ENCODE measurements at regions not wholly inside any gene's neighbourhood (a gene's known extent, or its start where the extent isn't known, plus 50 kb on each side); places are given as distances from the start of the nearest gene placed in this dataset.

- Histone ChIP-seq H3K27me3 (ENCODE audit: insufficient read depth, low read length) (no peaks in the 10 kb centered on the region), H3K4me3 (replicated peaks in 1 of 2; ENCODE audit: low read depth in 1 of 2, low read length in 2 of 2) (no peak overlapping the region), H3K4me1 (ENCODE audit: control insufficient read depth in 1 of 2, insufficient read depth in 2 of 2, low read length in 2 of 2) (peaks cover 0 to 8% of the 10 kb centered on the region in 2 experiments; a peak in 1 of 4 replicates), H3K36me3 (ENCODE audit: control insufficient read depth in 1 of 2, insufficient read depth in 2 of 2, low read length in 2 of 2) (no peaks in the 10 kb centered on the region), H4K20me1 (ENCODE audit: insufficient read depth) (no peaks in the 10 kb centered on the region), H3K27ac (ENCODE audit: low read depth, low read length) (no peak overlapping the region), H3K9me3 (ENCODE audit: control insufficient read depth in 1 of 2, insufficient read depth in 1 of 2, low read depth in 1 of 2, low read length in 2 of 2) (peaks cover 0 to 10% of the 10 kb centered on the region in 2 experiments; a peak in 3 of 4 replicates), H3K4me2 (ENCODE audit: low read length) (no peak overlapping the region), H3K9me2 (ENCODE audit: insufficient read depth) (no peaks in the 10 kb centered on the region), H2AFZ (ENCODE audit: low read depth, low read length, poor library complexity, severe bottlenecking) (no peak overlapping the region), H3K9ac (ENCODE audit: low read length) (no peak overlapping the region), H3K79me2 (ENCODE audit: insufficient read depth, low read length) (no peaks in the 10 kb centered on the region)
- RAD21 ChIA-PET (ENCODE audit: low non-redundant PET in 1 of 2, low total read pairs in 2 of 2, uncharacterized antibody in 2 of 2, unreplicated experiment in 2 of 2) = no interaction called here
- no peak for TF ChIP-seq SIN3A (IDR thresholded peaks at IDR 0.05; ENCODE audit: low read depth)
- TF ChIP-seq ATF3 (IDR thresholded peaks at IDR 0.05) = no peak
- TF ChIP-seq ZFX (IDR thresholded peaks at IDR 0.05) = no peak
- no peak for TF ChIP-seq SRF (IDR thresholded peaks at IDR 0.05; ENCODE audit: low read depth)
- no peak for TF ChIP-seq POLR2AphosphoS5 (IDR thresholded peaks at IDR 0.05; ENCODE audit: low read depth, low read length)
- TF ChIP-seq FOSL1 (IDR thresholded peaks at IDR 0.05; ENCODE audit: low read depth) = no peak
- no peak for TF ChIP-seq ZBTB33 (IDR thresholded peaks at IDR 0.05; ENCODE audit: extremely low read depth, insufficient replicate concordance, low read length)
- CTCF ChIA-PET = no interaction called here
- POLR2A ChIA-PET = no interaction called here
- intact Hi-C loops (cut with micrococcal nuclease) = no loop called here
- no peak for ATAC-seq
- BruUV-seq (replicated peaks) = no TSS peak
- no peak for DNase-seq (ENCODE audit: low read depth, low spot score)
Observed at GRCh38 chr4:159689526-159689925, 586.6 kb downstream of the RAPGEF2 start.

All from HCT116 (cell line).